Osteoblast (primary cell): ENCODE measurements at regions not wholly inside any gene's neighbourhood (a gene's known extent, or its start where the extent isn't known, plus 50 kb on each side); places are given as distances from the start of the nearest gene placed in this dataset.

ENCODE experiments used
- DNase-seq: peaks from one replicate; pipeline ENCODE4 v3.0.0; 2011; ENCODE audit warnings: low spot score, mixed read lengths; ENCODE audit not compliant: insufficient read length; ENCODE audit errors: missing footprints
- H2AFZ ChIP-seq: 2 replicates; pipeline ENCODE4 v1.6.0; 2011; ENCODE audit warnings: mild to moderate bottlenecking, low read length
- H3K27ac ChIP-seq: 2 replicates; pipeline ENCODE4 v1.5.1; 2011; ENCODE audit warnings: mild to moderate bottlenecking, low read depth, low read length, moderate library complexity
- H3K27me3 ChIP-seq: 2 replicates; pipeline ENCODE4 v1.6.0; 2012; ENCODE audit warnings: mild to moderate bottlenecking, control low read depth, inconsistent platforms, low read length, moderate library complexity; ENCODE audit not compliant: insufficient read depth
- H3K36me3 ChIP-seq: 2 replicates; pipeline ENCODE4 v1.5.1; 2011; ENCODE audit warnings: mild to moderate bottlenecking, low read length, control low read depth, moderate library complexity; ENCODE audit not compliant: insufficient read depth
- H3K4me1 ChIP-seq: 2 replicates; pipeline ENCODE4 v1.5.1; 2011; ENCODE audit warnings: mild to moderate bottlenecking, low read length, control low read depth, moderate library complexity; ENCODE audit not compliant: insufficient read depth
- H3K4me2 ChIP-seq: 2 replicates; pipeline ENCODE4 v1.6.0; 2011; ENCODE audit warnings: mild to moderate bottlenecking, low read length; ENCODE audit not compliant: insufficient read depth
- H3K4me3 ChIP-seq: fragments of 200-600 bp; sonication (generic); 3 replicates; pipeline ENCODE4 v1.5.1; 2012; ENCODE audit warnings: mild to moderate bottlenecking, low read length, inconsistent platforms; ENCODE audit not compliant: insufficient read depth
- H3K79me2 ChIP-seq: 2 replicates; pipeline ENCODE4 v1.6.0; 2012; ENCODE audit warnings: mild to moderate bottlenecking, low read length, control low read depth, inconsistent platforms; ENCODE audit not compliant: insufficient read depth
- H3K9me3 ChIP-seq: 2 replicates; pipeline ENCODE4 v1.5.1; 2011; ENCODE audit warnings: low read depth, low read length, control low read depth
- H4K20me1 ChIP-seq: 2 replicates; pipeline ENCODE4 v1.6.0; 2012; ENCODE audit warnings: mild to moderate bottlenecking, low read length, control low read depth; ENCODE audit not compliant: insufficient read depth
- CTCF ChIP-seq: IDR thresholded peaks from 2 replicates; pipeline ENCODE4 v1.5.1; 2011; ENCODE audit warnings: mild to moderate bottlenecking, low read depth, low read length, moderate library complexity; ENCODE audit errors: extremely low read depth

GRCh38 chr18:44516450-44516849 lies 164.2 kb upstream of the SETBP1 start:
- H2AFZ ChIP-seq, result no peak overlapping the region
- H3K27ac ChIP-seq, result no peak overlapping the region
- H4K20me1 ChIP-seq, result no peaks in the 10 kb centered on the region
- DNase-seq, result no peak
- H3K79me2 ChIP-seq, result no peaks in the 10 kb centered on the region
- H3K36me3 ChIP-seq, result no peaks in the 10 kb centered on the region
- no peak overlapping the region for H3K4me3 ChIP-seq
- H3K4me2 ChIP-seq, result no peak overlapping the region
- H3K27me3 ChIP-seq, result no peaks in the 10 kb centered on the region
- TF ChIP-seq CTCF, result no peak
- H3K9me3 ChIP-seq, result no peaks in the 10 kb centered on the region
- H3K4me1 ChIP-seq, result peaks cover 6% of the 10 kb centered on the region

GRCh38 chr18:44517136-44517535 lies 163.6 kb upstream of the SETBP1 start:
- H2AFZ ChIP-seq, result no peak overlapping the region
- no peak overlapping the region for H3K4me2 ChIP-seq
- H3K4me1 ChIP-seq, result peaks cover 6% of the 10 kb centered on the region
- H3K9me3 ChIP-seq, result no peaks in the 10 kb centered on the region
- no peaks in the 10 kb centered on the region for H3K79me2 ChIP-seq
- no peak for DNase-seq
- no peak for TF ChIP-seq CTCF
- H3K4me3 ChIP-seq, result no peak overlapping the region
- no peak overlapping the region for H3K27ac ChIP-seq
- no peaks in the 10 kb centered on the region for H3K36me3 ChIP-seq
- H4K20me1 ChIP-seq, result no peaks in the 10 kb centered on the region
- no peaks in the 10 kb centered on the region for H3K27me3 ChIP-seq

GRCh38 chr18:44518091-44518615 lies 162.5 kb upstream of the SETBP1 start:
- H2AFZ ChIP-seq, result no peak overlapping the region
- TF ChIP-seq CTCF, result no peak
- no peak overlapping the region for H3K27ac ChIP-seq
- no peaks in the 10 kb centered on the region for H3K27me3 ChIP-seq
- no peak for DNase-seq
- H3K9me3 ChIP-seq, result no peaks in the 10 kb centered on the region
- peaks cover 6% of the 10 kb centered on the region for H3K4me1 ChIP-seq
- H3K4me3 ChIP-seq, result no peak overlapping the region
- H3K79me2 ChIP-seq, result no peaks in the 10 kb centered on the region
- H3K36me3 ChIP-seq, result no peaks in the 10 kb centered on the region
- no peak overlapping the region for H3K4me2 ChIP-seq
- H4K20me1 ChIP-seq, result no peaks in the 10 kb centered on the region

- Histone ChIP-seq H3K4me3 (no peak overlapping the region), H2AFZ (no peak overlapping the region), H3K79me2 (no peaks in the 10 kb centered on the region), H3K27ac (no peak overlapping the region), H3K27me3 (no peaks in the 10 kb centered on the region), H4K20me1 (no peaks in the 10 kb centered on the region), H3K36me3 (no peaks in the 10 kb centered on the region), H3K4me1 (peaks cover 6% of the 10 kb centered on the region), H3K4me2 (no peak overlapping the region), H3K9me3 (no peaks in the 10 kb centered on the region)
- DNase-seq, result no peak
- no peak for TF ChIP-seq CTCF
Observed at GRCh38 chr18:44518666-44519065, 162.0 kb upstream of the SETBP1 start.
